ENCODE measurements at regions not wholly inside any gene's neighbourhood (a gene's known extent, or its start where the extent isn't known, plus 50 kb on each side); places are given as distances from the start of the nearest gene placed in this dataset.

- Histone ChIP-seq H3K27me3 (no peaks in the 10 kb centered on the region), H3K4me3 (no peak overlapping the region), H3K9me3 (no peaks in the 10 kb centered on the region), H3K4me1 (no peaks in the 10 kb centered on the region), H3K36me3 (no peaks in the 10 kb centered on the region), H3K27ac (no peak overlapping the region)
- WGBS, 5 donors: 69 to 80% (median 74%) methylated on average over 5 of the region's 5 CpGs
- TF ChIP-seq, protein P1, sequence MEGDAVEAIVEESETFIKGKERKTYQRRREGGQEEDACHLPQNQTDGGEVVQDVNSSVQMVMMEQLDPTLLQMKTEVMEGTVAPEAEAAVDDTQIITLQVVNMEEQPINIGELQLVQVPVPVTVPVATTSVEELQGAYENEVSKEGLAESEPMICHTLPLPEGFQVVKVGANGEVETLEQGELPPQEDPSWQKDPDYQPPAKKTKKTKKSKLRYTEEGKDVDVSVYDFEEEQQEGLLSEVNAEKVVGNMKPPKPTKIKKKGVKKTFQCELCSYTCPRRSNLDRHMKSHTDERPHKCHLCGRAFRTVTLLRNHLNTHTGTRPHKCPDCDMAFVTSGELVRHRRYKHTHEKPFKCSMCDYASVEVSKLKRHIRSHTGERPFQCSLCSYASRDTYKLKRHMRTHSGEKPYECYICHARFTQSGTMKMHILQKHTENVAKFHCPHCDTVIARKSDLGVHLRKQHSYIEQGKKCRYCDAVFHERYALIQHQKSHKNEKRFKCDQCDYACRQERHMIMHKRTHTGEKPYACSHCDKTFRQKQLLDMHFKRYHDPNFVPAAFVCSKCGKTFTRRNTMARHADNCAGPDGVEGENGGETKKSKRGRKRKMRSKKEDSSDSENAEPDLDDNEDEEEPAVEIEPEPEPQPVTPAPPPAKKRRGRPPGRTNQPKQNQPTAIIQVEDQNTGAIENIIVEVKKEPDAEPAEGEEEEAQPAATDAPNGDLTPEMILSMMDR (IDR thresholded peaks at IDR 0.05): no peak
- no peak for TF ChIP-seq POLR2AphosphoS5 (IDR thresholded peaks at IDR 0.05)
- no peak for TF ChIP-seq POLR2A (IDR thresholded peaks at IDR 0.05)
- TF ChIP-seq EP300 (IDR thresholded peaks at IDR 0.05): no peak
- intact Hi-C loops (cut with DNase I; ENCODE audit: low total_unique reads): no loop called here
- DNase-seq: no peak
These were observed 106.1 kb upstream of the FSCB start for GRCh38 chr14:44613061-44613712.

DNA sequence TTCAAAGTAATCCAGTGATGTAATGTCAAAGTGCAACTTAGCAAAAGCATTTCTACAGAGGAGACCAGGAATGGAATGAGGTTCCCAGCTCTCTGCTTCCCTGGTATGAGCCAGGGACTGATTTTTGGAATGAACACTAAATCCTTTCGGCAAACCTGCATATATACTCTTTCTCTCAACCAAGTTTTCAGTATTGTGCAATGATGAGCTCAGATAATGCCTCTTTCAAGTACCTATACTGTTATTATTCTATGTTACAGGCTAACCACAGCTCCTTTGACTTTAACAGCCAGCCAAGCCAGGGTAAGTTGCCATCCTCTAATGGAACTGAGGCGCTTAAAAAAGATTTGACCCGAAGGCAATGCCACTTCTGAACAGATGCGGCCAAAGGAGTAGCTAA lies 104.9 kb upstream of the FSCB start:
- Histone ChIP-seq H3K4me1 (no peaks in the 10 kb centered on the region), H3K36me3 (no peaks in the 10 kb centered on the region), H3K9me3 (no peaks in the 10 kb centered on the region), H3K27me3 (no peaks in the 10 kb centered on the region), H3K4me3 (no peak overlapping the region), H3K27ac (no peak overlapping the region)
- DNase-seq: no peak
- WGBS, 5 donors: 63 to 92% (median 87%) methylated on average over 4 of the region's 4 CpGs
- intact Hi-C loops (cut with DNase I; ENCODE audit: low total_unique reads): no loop called here
- no peak for TF ChIP-seq EP300 (IDR thresholded peaks at IDR 0.05)
- no peak for TF ChIP-seq POLR2A (IDR thresholded peaks at IDR 0.05)
- TF ChIP-seq, protein P1 (IDR thresholded peaks at IDR 0.05): no peak
- no peak for TF ChIP-seq POLR2AphosphoS5 (IDR thresholded peaks at IDR 0.05)

GRCh38 chr14:44609876-44610510 lies 102.9 kb upstream of the FSCB start:
- Histone ChIP-seq H3K9me3 (no peaks in the 10 kb centered on the region), H3K27ac (no peak overlapping the region), H3K27me3 (no peaks in the 10 kb centered on the region), H3K36me3 (no peaks in the 10 kb centered on the region), H3K4me1 (no peaks in the 10 kb centered on the region), H3K4me3 (no peak overlapping the region)
- TF ChIP-seq, protein P1 (IDR thresholded peaks at IDR 0.05): no peak
- TF ChIP-seq POLR2A (IDR thresholded peaks at IDR 0.05) (no peak), EP300 (IDR thresholded peaks at IDR 0.05) (no peak), POLR2AphosphoS5 (IDR thresholded peaks at IDR 0.05) (no peak)
- WGBS, 5 donors: 64 to 80% (median 70%) methylated on average over 5 of the region's 5 CpGs
- peak in 1 of 2 donors; percentile 40 for DNase-seq
- intact Hi-C loops (cut with DNase I; ENCODE audit: low total_unique reads): no loop called here

- Histone ChIP-seq H3K4me1 (no peaks in the 10 kb centered on the region), H3K9me3 (no peaks in the 10 kb centered on the region), H3K36me3 (no peaks in the 10 kb centered on the region), H3K27me3 (no peaks in the 10 kb centered on the region), H3K4me3 (no peak overlapping the region), H3K27ac (no peak overlapping the region)
- 50 to 72% (median 61%) methylated on average over 1 of the region's 1 CpG for WGBS, 5 donors
- intact Hi-C loops (cut with DNase I; ENCODE audit: low total_unique reads): no loop called here
- TF ChIP-seq POLR2AphosphoS5 (IDR thresholded peaks at IDR 0.05) (no peak), POLR2A (IDR thresholded peaks at IDR 0.05) (no peak), EP300 (IDR thresholded peaks at IDR 0.05) (no peak)
- TF ChIP-seq, protein P1 (IDR thresholded peaks at IDR 0.05): no peak
- no peak for DNase-seq
These were observed 102.1 kb upstream of the FSCB start for GRCh38 chr14:44609201-44609600.
